ENCODE measurements at regions not wholly inside any gene's neighbourhood (a gene's known extent, or its start where the extent isn't known, plus 50 kb on each side); places are given as distances from the start of the nearest gene placed in this dataset.
A peak's percentile ranks its signal among the peaks of the same experiment; 100 is the strongest.

DNA sequence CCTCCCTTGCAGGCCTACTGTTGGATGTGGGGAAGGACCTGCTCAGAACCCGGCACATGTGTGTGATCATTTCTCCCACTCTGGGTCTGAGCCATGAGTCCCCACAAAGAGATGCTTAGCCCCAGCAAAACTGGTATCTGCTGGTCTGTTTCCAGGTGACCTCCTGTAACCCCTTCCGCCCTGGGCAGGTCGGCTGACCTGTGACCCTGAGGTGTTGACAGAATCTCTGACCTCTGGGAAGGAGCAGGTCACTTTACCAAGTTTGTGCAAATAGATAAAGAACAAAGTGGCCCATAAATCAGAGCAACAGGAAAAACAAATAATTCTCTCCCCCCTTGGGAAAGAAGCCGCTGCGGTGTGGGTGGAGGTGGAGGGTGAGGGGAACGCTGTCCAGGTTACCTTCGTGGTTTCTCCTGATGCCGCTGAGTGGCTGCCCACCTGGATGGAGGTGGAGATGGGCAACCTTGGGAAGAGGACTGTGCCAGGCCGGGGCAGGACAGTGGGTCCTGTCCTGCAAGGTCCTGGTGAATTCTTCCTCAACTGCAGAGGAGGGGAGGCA lies 174.0 kb upstream of the MYCN start:
- peak; percentile 83 for DNase-seq (ENCODE audit: low spot score)

DNA sequence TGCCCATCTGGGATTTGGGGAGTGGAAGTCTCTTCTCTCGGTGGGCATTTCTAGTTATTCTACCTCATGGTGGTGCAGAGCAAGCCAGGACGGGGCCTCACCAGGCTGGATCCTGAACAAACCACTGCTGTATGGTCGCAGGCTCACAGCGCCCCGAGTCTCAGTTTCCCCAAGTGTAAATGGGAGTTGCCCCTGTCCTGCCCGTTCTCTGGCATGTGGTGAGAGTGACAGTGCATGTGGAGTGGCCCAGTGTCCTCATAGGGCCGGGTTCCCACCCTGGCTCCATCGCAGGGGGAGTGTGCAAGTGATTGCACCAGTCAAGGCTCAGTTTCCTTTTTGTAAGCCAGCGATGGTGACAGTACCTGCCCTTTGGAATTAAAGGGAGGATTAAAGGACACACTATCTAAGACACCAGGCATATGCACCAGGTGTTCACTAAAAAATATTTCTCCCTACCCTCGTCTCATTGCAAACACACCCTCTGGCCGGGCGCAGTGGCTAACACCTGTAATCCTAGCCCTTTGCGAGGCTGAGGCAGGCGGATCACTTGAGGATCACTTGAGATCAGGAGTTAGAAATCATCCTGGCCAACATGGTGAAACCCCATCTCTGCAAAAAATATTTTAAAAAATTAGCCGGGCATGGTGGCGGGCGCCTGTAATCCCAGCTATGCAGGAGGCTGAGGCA lies 173.3 kb upstream of the MYCN start:
- no peak for DNase-seq (ENCODE audit: low spot score)

DNA sequence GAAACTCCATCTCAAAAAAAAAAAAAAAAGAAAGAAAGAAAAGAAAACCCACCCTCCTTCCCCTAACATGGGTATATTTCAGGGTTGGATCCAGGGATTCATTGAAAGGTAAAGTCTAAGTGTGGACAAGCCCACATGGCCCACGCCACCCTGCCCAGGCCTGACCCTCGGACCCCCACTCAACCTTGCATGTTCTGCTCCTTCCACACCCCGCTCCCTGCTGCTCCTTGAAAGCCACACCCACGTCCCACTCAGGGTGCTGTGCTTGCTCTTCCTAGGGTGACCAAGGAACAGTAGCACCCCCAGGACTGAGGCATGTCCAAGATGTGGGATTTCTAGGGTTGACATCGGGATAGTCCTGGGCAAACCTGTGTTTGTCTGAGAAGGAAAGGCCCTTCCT lies 172.7 kb upstream of the MYCN start:
- no peak for DNase-seq (ENCODE audit: low spot score)

DNA sequence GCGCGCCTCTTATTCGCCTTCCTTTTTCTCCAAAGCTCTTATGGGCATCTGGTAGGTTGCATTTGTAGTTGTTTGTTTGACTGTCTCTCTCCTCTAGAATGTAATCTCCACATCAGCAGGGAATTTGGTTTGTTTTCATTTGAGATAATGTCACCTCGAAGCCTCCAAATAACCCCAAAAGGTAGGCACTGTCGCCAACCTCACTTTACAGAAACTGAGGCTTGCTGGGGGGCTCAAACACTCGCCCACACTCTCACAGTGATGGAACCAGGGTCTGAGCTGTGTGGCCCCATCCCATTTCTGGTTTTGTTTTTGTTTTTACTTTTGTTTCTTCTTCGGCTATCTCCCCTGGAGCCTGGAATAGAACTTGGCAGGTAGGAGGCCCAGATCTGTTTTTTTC lies 172.2 kb upstream of the MYCN start:
- no peak for DNase-seq (ENCODE audit: low spot score)

DNA sequence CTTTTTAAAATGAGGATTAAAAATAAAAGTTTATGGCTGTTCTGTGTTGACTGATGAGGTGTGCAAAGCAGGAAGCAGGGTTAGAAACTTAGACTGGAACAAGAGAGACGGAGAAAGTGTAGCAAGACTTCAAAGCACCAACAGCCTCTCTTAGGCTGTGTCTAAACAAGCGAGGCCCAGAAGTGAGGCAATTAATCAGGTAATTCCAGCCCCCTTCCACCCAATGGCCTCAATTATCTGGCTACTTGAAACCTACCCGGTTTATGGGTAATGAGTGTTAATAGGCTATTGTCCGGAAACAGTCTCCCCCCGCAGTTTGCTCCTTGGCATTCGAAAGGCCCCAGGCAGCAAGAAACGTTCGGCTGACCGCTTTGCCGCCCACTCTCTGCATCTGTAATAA lies 171.7 kb upstream of the MYCN start:
- peak; percentile 66 for DNase-seq (ENCODE audit: low spot score)

DNA sequence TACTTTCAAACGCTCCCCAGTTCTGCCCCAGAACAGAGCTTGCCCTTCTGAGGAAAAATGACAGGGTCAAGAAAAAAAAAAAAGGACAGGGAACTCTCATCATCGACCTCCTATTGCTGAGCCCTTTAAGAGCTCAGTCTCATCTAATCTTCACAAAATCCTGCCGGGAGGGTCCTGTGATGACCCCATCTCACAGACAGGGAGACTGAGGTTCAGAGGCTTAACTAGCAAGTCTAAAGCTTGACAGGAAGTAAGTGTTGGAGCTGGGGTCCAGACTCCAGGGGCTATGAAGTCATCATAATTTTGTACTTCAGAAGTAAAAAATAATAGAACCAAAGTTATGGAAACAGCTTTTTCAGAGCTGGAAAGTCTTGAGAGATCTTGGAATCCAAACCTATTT lies 171.1 kb upstream of the MYCN start:
- DNase-seq (ENCODE audit: low spot score) = no peak

DNA sequence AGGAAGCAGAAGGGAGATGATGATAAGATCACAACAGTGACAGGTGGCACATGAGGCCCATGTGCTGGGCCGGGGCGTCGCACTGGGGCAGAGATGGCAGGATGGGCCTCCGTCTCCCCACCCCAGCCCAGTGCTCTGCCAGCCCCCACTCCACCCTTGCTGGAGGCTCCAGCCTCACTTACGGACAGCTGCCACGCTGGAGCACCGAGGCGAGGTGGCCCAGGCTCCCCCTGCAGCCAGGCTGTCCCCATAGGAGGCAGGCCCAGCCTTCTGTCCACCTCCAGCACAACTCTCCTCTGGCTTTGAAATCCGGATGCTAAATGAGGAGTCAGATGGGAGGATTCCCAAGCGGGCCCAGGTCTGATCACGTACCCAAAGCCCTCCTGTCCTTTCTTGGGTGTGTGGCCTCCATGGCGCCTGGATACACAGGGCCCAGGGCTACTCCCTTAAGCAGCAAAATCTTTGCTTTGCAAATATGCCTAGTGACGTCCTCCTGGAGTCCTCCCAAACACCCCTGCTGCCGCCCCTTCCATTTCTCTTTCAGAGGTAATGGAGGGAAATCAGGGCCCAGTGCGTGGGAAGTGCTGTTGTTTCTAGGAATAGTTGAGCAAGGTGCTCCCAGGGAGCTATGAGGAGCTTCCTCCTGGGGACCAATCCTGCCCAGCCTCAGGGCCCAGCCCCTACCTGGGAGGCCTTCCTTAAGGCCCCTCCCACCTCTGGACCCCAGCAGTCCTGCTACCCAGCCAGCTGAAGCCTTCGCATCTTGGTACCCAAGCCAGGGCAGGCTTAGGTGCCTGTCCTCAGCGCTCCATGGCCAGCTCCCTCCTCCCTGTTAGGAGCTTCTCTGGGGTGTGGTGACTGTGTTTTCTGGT lies 170.4 kb upstream of the MYCN start:
- no peak for DNase-seq (ENCODE audit: low spot score)

DNA sequence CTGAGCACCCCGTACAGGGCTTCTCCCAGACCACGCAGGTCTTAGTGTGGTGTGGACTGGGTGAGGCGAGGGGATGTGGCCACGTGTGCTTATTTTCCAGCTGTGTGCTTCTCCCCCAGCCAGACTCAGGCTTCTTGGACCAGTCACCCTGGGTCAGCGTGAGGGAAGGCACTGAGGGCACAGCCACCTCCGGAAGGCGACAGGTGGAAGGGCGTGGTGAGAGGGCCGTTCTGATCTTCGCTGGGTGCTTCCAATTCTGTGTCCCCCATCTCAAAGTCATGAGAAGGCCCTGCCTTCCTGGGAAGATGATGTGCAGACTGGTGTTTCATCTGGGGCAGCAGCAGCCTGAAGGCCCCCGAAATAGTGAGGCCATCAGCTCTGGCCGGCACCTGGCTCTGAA lies 169.7 kb upstream of the MYCN start:
- no peak for DNase-seq (ENCODE audit: low spot score)

DNA sequence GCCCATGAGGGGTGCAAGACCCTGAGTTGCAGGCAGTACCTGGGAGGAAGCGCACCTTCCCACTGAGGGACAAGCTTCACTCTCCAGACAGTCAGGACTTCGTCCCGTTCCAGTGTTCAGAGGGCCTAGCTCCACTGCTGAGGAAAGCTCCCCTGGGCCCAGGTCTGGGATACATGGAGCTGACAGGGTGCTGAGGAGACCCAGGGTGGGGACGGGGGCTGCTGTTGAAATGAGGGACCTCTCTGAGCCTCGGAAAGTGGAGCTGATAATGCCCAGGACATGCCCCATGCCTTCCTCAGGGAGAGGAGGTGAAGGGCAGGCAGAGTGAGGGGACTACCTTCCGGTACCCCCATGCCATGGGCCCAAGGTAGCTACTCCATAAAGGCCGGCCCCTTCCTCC lies 169.2 kb upstream of the MYCN start:
- no peak for DNase-seq (ENCODE audit: low spot score)

DNA sequence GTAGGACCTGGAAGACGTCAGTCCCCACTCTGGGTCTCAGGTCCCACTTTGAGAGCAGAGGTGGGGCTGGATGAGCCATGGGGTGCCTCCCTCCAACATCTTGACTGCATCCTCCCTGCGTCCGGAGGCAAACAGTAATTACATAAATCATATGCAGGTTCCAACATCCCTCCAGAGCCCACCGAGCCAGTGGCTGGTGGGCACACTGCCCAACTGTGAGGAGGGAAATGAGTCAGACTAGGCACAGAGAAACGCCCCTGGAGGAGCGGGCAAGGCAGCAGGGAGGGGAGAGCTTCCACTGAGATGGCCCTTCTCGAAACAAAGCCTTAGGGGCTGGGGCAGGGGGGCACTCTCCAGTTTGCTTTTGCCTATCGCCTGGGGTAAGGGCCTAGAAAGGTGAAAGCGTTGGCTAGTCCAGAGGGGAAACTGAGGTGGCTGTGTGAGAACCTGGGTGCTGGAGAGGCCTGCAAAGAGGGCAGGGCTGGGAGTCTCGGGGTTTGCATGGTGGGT lies 168.2 kb upstream of the MYCN start:
- no peak for DNase-seq (ENCODE audit: low spot score)

DNA sequence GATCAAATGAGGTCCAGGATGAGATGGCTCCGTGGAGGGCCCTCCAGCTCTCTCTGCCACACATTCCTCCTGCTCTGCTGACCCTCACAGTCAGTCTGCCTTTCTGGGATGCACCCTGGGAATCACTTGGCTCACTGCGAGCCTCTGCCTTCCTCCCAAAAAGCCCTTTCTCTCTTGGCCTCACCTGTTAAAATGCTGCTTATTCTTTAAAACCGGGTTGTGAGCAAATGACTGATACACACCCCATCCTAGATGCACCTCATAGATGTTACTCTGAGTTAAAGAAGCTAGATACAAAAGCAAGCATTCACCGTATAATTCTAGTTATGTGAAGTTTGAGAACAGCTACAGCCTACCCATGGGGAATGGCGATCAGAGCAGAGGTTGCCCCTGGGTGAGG lies 167.7 kb upstream of the MYCN start:
- DNase-seq (ENCODE audit: low spot score) = no peak

DNA sequence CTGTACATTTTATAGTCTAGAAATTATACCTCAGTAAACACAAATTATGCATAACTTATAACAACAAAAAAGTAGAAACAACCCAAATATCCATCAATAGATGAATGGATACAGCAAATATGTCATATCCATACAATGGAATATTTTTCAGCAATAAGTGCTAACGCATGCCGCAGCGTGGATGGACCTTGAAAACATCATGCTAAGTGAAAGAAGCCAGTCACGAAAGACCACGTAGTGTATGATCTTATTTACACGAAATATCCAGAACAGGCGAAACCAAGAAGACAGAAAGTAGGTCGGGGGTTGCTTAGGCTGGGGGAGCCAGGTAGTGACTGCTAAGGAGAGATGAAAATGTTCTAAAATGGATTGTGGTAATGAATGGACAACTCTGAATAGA lies 167.1 kb upstream of the MYCN start:
- no peak for DNase-seq (ENCODE audit: low spot score)

DNA sequence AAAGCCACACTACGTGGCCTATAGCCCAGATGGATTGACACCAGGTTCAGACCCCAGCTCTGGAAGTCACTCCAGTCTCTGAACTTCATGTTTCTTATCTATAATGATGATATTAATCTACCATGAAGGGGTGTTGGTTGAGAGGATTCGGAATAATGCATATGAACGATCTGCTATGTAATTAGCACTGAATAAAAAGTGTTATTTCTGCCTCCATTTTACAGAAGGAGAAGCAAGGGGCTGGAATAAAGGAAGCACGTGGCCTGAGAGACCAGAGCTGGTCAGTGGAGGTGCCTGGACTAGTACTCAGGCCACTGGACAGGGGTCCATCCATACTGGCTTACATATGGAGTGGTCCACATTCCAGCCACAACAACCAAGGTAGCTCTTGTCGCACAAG lies 166.5 kb upstream of the MYCN start:
- DNase-seq (ENCODE audit: low spot score) = no peak

DNA sequence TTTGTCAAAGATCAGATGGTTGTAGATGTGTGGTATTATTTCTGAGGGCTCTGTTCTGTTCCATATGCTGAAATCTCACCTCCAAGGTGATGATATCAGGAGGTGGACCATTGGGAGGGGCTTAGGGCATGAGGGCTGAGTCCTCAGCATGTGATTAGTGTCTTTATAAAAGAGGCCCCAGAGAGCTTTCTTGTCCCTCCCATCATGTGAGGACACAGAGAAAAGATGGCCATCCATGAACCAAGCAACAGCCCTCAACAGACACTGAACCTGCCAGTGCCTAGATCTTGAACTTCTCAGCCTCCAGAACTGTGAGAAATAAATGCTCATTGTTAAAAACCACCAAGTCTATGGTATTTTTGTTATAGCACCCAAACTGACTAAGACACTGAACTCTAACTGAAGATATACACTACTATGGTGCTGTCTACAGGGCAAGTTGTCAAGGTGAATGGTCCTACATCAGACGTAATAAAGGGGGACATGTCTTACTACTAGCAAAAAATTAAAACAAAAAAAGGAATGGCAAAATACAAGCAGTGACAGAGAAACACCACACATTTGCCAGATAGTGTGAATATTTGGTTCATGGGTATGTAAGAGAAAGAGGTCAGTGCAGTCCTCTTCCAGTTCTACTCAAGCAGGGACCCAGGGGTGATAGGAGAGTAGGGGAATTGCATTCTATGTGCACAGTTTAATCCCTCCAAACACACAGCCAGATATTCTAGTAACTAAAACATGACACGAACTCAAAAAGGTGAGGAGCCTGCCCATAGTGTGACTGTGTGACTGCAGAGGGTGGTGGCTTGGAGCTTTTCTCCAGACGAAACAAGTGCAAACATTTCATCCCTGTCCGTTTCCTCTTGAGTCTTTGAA lies 164.4 kb upstream of the MYCN start:
- no peak for DNase-seq (ENCODE audit: low spot score)

DNA sequence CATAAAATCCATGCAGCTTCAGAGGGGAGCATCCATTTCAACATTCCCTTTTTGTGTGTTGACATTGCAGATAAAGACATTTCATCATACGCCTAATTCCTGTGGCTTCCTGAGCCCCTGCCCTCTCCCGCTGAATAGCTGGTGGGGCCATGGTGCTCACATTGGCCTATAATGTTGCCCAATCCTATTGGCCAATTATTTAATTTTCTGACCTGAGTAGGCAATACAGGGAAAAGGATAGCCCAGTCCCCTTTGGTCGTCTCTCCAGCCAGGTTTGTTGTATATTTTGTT lies 163.8 kb upstream of the MYCN start:
- DNase-seq (ENCODE audit: low spot score) = peak; percentile 77

DNA sequence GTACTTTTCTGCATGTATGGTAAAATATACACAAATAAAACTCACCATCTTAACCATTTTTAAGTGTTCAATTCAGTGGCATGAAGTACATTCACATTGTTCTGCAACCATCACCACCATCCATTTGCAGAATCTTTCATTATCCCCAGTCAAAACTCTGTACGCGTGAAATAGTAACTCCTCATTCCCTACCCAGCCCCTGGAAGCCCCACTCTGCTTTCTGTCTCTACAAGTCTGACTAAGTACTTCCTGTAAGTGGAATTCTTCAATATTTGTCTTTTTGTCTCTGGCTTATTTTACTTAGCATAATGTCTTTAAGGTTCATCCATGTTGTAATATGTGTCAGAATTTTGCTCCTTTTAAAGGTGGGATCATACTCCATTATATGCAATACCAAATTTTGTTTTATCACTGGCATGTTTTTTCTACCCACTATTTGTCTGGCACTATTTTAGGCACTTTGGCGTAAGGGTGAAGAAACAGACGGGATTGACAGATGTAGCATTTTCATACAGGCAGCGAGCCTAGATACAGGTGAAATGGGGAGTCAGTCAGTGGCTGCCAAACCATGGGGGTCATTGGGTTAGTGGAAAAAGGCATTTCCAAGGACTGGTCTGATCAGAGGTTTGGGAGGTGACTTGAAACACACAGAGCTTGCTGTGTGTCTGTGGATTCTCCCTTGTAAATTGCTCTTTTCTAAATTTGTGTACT lies 163.2 kb upstream of the MYCN start:
- DNase-seq (ENCODE audit: low spot score) = no peak

DNA sequence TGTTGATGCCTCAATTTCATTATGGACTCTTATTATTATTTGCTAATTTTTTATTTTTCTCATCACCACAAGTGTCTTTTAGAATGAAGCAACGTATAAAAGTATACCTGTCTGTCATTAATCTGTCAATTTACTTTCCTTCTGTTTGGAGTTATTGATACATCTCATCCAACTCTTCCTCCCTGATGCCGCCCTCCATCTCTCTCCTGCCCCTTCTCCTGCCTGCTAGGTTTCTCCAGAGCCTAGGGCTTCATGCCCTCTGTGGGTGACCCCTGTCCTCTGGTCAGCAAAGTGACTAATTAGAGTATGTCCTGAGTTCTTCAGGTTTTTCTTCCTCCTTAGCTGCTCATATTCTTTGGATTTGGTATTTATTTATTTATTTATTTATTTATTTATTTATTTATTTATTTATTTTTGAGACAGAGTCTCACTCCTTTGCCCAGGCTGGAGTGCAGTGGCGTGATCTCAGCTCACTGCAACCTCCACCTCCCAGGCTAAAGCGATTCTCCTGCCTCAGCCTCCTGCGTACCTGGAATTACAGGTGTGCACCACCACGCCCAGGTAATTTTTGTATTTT lies 162.5 kb upstream of the MYCN start:
- DNase-seq (ENCODE audit: low spot score) = no peak

DNA sequence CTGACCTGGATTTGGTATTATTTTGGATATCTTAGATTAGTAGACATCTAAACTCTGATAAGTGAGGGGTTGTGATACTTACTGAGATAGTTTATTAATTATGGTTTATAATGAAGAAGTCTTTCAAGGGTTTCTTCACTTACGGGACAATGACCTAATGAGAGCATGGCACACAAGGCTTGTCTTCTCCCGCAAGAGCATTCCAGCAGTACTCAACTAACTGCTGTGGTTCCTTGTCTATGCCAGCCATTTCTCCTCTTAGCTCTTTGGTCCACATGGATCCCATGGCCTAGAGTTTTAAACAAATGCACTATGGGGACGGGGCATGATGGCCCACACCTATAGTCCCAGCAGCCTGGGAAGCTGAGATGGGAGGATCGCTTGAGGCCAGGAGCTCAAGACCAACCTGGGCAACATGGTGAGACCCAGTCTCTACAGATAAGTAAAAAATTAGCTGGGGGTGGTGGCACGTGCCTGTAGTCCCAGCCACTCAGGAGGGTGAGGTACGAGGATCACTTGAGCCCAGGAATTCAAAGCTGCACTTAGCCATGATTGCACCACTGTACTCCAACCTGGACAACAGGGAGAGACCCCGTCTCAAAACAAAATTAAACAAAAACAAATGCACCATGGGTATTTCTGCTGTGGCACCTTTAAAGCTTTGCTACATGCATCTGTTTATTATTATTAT lies 161.7 kb upstream of the MYCN start:
- no peak for DNase-seq (ENCODE audit: low spot score)

DNA sequence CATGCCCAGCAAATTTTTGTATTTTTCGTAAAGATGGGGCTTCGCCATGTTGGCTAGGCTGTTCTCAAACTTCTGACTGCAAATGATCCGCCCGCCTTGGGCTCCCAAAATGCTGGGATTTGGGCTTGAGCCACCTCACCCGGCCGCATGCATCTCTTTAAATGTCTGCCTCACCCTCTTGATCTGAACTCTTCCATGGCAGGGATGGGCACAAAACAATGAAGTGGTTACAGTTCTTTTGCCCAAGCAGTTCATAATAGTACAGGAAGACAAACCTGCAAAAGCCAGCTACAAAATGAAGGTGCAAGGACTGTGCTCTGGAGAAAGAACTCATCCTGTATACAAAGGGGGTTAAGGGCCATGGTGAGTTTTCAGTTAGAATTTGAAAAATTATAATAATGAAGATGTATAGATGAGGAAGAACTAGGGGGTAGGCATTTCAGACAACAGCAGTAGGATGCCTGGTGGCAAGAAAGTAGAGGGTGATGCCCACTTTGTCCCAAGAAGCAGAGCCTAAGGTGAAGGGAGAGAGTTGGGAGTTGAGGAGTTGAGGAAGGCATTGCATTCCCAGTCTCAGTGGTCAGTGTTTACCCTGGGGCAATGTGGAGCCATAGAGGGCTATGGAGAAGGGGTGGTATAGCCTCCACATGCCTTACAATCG lies 160.8 kb upstream of the MYCN start:
- DNase-seq (ENCODE audit: low spot score) = no peak

DNA sequence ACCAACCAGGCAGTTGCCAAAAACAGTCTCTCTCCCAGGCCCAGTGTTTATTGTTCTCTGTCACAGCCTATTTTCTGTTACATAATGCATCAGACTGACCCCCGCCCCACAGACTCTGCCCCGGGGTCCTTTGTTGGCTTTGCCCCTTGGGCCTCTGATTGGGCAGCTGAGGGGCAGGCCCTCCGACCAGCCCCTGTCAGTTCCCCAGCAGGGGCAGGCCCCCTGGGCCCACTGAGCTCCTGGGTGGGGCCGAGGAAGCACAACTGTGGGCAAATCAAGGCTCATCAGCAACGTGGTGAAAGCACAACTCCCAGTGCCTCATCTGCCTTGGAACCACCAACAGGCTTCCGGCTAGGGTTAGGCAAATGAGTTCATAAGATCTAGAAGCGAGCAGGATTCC lies 160.1 kb upstream of the MYCN start:
- no peak for DNase-seq (ENCODE audit: low spot score)

Measured in HuH-7 (cell line).